Fibroblast of lung (primary cell): ENCODE measurements at regions not wholly inside any gene's neighbourhood (a gene's known extent, or its start where the extent isn't known, plus 50 kb on each side); places are given as distances from the start of the nearest gene placed in this dataset.

Experiments
- DNase-seq, 2 donors: peaks; one replicate each; pipeline versions ENCODE4 v3.0.0 to v3.0.0-alpha.2; 2010; ENCODE audit warnings: low read depth in 2 of 2
- H2AFZ ChIP-seq: 2 replicates; pipeline ENCODE4 v1.5.1; 2012; ENCODE audit warnings: low read length, control low read depth, inconsistent platforms
- H3K27ac ChIP-seq: 2 replicates; pipeline ENCODE4 v1.5.1; 2011; ENCODE audit warnings: low read length, control low read depth; ENCODE audit not compliant: insufficient read depth
- H3K27me3 ChIP-seq: 2 replicates; pipeline ENCODE4 v1.5.1; 2011; ENCODE audit warnings: mild to moderate bottlenecking, low read length; ENCODE audit not compliant: control insufficient read depth, insufficient read depth
- H3K36me3 ChIP-seq: 2 replicates; pipeline ENCODE4 v1.5.1; 2011; ENCODE audit warnings: low read length; ENCODE audit not compliant: control insufficient read depth, insufficient read depth
- H3K4me1 ChIP-seq: 2 replicates; pipeline ENCODE4 v1.5.1; 2011; ENCODE audit warnings: low read length; ENCODE audit not compliant: control insufficient read depth, insufficient read depth; ENCODE audit errors: extremely low read depth
- H3K4me2 ChIP-seq: 2 replicates; pipeline ENCODE4 v1.5.1; 2011; ENCODE audit warnings: low read length, control low read depth; ENCODE audit not compliant: insufficient read depth; ENCODE audit errors: extremely low read depth
- H3K4me3 ChIP-seq, 4 experiments: fragments of 200-600 bp in 1 of 4; sonication (generic) in 1 of 4; replicated peaks in 1 of 4; 2 replicates each; pipeline ENCODE4 v1.5.1; 2011 to 2016; ENCODE audit warnings: low read length in 4 of 4, low read depth in 3 of 4, mild to moderate bottlenecking in 3 of 4, control low read depth in 2 of 4, inconsistent platforms in 1 of 4, mixed read lengths in 1 of 4; ENCODE audit not compliant: insufficient read depth in 1 of 4; ENCODE audit errors: control extremely low read depth in 1 of 4
- H3K79me2 ChIP-seq: 2 replicates; pipeline ENCODE4 v1.5.1; 2012; ENCODE audit warnings: mild to moderate bottlenecking, low read length, inconsistent platforms; ENCODE audit not compliant: control insufficient read depth, insufficient read depth
- H3K9ac ChIP-seq: 2 replicates; pipeline ENCODE4 v1.5.1; 2011; ENCODE audit warnings: mild to moderate bottlenecking, low read length, control low read depth; ENCODE audit not compliant: insufficient read depth
- H3K9me3 ChIP-seq: 2 replicates; pipeline ENCODE4 v1.5.1; 2012; ENCODE audit warnings: low read depth, low read length; ENCODE audit not compliant: control insufficient read depth, insufficient read depth
- H4K20me1 ChIP-seq: 2 replicates; pipeline ENCODE4 v1.5.1; 2011; ENCODE audit warnings: low read length; ENCODE audit not compliant: control insufficient read depth, insufficient read depth; ENCODE audit errors: extremely low read depth
- CTCF ChIP-seq, 2 donors: IDR thresholded peaks in 1 of 2; conservative IDR thresholded peaks in 1 of 2; 1 replicate in 1 of 2; 2 replicates in 1 of 2; pipeline ENCODE4 v1.5.1; 2011 to 2012; ENCODE audit warnings: low read length in 2 of 2, control low read depth in 1 of 2, inconsistent platforms in 1 of 2, low read depth in 1 of 2, mild to moderate bottlenecking in 1 of 2
- EZH2 ChIP-seq: IDR thresholded peaks from 2 replicates; pipeline ENCODE4 v1.5.1; 2012; ENCODE audit warnings: low read length, control low read depth, mild to moderate bottlenecking; ENCODE audit errors: missing control alignments

DNA sequence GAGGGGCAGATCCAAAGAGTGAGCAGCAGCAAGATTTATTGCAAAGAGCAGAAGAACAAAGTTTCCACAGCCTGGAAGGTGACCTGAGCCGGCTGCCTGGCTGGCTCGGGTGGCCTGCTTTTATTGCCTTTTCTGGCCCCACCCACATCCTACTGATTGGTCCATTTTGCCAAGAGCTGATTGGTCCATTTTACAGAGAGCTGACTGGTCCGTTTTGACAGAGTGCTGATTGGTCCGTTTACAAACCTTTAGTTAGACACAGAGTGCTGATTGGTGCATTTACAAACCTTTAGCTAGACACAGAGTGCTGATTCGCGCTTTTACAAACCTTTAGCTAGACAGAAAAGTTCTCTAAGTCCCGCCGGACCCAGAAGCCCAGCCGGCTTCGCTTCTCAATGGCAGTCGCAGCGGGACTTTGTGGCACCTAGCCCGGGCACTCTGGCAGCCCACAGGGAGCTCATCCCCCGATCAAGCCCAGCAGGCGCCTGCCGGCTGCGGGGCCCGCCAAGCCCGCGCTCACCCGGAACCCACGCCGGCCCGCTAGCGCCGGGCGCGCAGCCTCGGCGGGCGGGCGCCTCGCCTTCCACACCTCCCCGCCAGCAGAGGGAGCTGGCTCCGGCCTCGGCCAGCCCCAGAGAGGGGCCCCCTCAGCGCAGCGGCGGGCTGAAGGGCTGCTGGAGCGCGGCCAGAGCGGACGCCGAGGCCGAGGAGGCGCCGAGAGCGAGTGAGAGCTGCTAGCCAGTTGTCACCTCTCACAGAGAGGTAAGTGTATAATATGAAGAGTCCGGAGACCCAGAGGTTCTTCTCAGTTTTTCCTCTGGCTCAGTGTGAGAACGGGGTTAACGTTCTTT lies 339.2 kb downstream of the CHL1 start:
- peak overlapping the region; percentile 51 for H3K4me2 ChIP-seq
- H3K27me3 ChIP-seq = no peaks in the 10 kb centered on the region
- TF ChIP-seq EZH2 (no peak), CTCF (conservative IDR thresholded peaks at IDR 0.05 in 1 of 2, IDR thresholded peaks at IDR 0.05 in 1 of 2; ENCODE audit: low read depth in 1 of 2, low read length in 2 of 2) (peak; percentile 21 to 35)
- H3K27ac ChIP-seq = peak overlapping the region; percentile 37
- H3K4me1 ChIP-seq = no peaks in the 10 kb centered on the region
- peak overlapping the region; percentile 41 to 95 (median 57) for H3K4me3 ChIP-seq
- H2AFZ ChIP-seq = peak overlapping the region; percentile 64
- H3K9ac ChIP-seq = peak overlapping the region; percentile 51
- peak; percentile 10 to 61 for DNase-seq
- no peaks in the 10 kb centered on the region for H3K36me3 ChIP-seq
- H4K20me1 ChIP-seq = no peaks in the 10 kb centered on the region
- H3K79me2 ChIP-seq = no peaks in the 10 kb centered on the region
- H3K9me3 ChIP-seq = no peaks in the 10 kb centered on the region

- peak overlapping the region; percentile 9 for H2AFZ ChIP-seq
- no peak for DNase-seq
Measured at GRCh38 chr3:536417-536813, 339.9 kb downstream of the CHL1 start.

More at GRCh38 chr3:536417-536813, 339.9 kb downstream of the CHL1 start:
- Histone ChIP-seq H3K27ac (peak overlapping the region; percentile 37), H4K20me1 (no peaks in the 10 kb centered on the region), H3K36me3 (no peaks in the 10 kb centered on the region), H3K27me3 (no peaks in the 10 kb centered on the region), H3K9me3 (no peaks in the 10 kb centered on the region), H3K79me2 (no peaks in the 10 kb centered on the region), H3K9ac (peak overlapping the region; percentile 51), H3K4me2 (peak overlapping the region; percentile 71), H3K4me1 (no peaks in the 10 kb centered on the region), H3K4me3 (peak overlapping the region; percentile 41 to 95 (median 57))
- TF ChIP-seq CTCF (conservative IDR thresholded peaks at IDR 0.05 in 1 of 2, IDR thresholded peaks at IDR 0.05 in 1 of 2; ENCODE audit: low read depth in 1 of 2, low read length in 2 of 2) (no peak), EZH2 (no peak)
